ENCODE measurements at regions not wholly inside any gene's neighbourhood (a gene's known extent, or its start where the extent isn't known, plus 50 kb on each side); places are given as distances from the start of the nearest gene placed in this dataset.

GRCh38 chr1:87450136-87450535 is 121.5 kb downstream of the LMO4 start:
- no peak for TF ChIP-seq CTCF (conservative IDR thresholded peaks at IDR 0.05)
- no peak for TF ChIP-seq ZFX (IDR thresholded peaks at IDR 0.05)

All from C4-2B (cell line).